ENCODE measurements at regions not wholly inside any gene's neighbourhood (a gene's known extent, or its start where the extent isn't known, plus 50 kb on each side); places are given as distances from the start of the nearest gene placed in this dataset.
"Not testable (repeated sequence)": the region's sequence is repeated elsewhere in the genome, so short reads cannot be mapped to it uniquely, and the experiment has no call there.

- Histone ChIP-seq H3K4me3 (no peak overlapping the region), H3K27me3 (no peaks in the 10 kb centered on the region), H3K36me3 (no peaks in the 10 kb centered on the region), H3K27ac (no peak overlapping the region), H3K9me3 (no peaks in the 10 kb centered on the region), H3K4me1 (no peaks in the 10 kb centered on the region)
- no peak for DNase-seq
- TF ChIP-seq POLR2A (IDR thresholded peaks at IDR 0.05): no peak
- no peak for TF ChIP-seq CTCF (IDR thresholded peaks at IDR 0.05)
These were observed 176.3 kb downstream of the C9orf152 start for GRCh38 chr9:110031511-110032173.

GRCh38 chr9:110032532-110032931 is 175.4 kb downstream of the C9orf152 start:
- not testable (repeated sequence) for DNase-seq, H3K4me3 ChIP-seq, H3K4me1 ChIP-seq, H3K27ac ChIP-seq, H3K36me3 ChIP-seq, H3K27me3 ChIP-seq, H3K9me3 ChIP-seq

GRCh38 chr9:110033869-110034268 is 174.1 kb downstream of the C9orf152 start:
- no peak for DNase-seq
- Histone ChIP-seq H3K4me1 (no peaks in the 10 kb centered on the region), H3K27me3 (no peaks in the 10 kb centered on the region), H3K4me3 (no peak overlapping the region), H3K9me3 (no peaks in the 10 kb centered on the region), H3K27ac (no peak overlapping the region), H3K36me3 (no peaks in the 10 kb centered on the region)
- TF ChIP-seq POLR2A (IDR thresholded peaks at IDR 0.05) (no peak), CTCF (IDR thresholded peaks at IDR 0.05) (no peak)

GRCh38 chr9:110036286-110036685 is 171.7 kb downstream of the C9orf152 start:
- no peaks in the 10 kb centered on the region for H3K27me3 ChIP-seq
- no peaks in the 10 kb centered on the region for H3K36me3 ChIP-seq
- no peak for DNase-seq
- no peak overlapping the region for H3K4me3 ChIP-seq
- H3K9me3 ChIP-seq: no peaks in the 10 kb centered on the region
- no peaks in the 10 kb centered on the region for H3K4me1 ChIP-seq
- no peak for TF ChIP-seq CTCF (IDR thresholded peaks at IDR 0.05)
- no peak for TF ChIP-seq POLR2A (IDR thresholded peaks at IDR 0.05)
- H3K27ac ChIP-seq: no peak overlapping the region

- no peak for DNase-seq
- H3K9me3 ChIP-seq: no peaks in the 10 kb centered on the region
- no peaks in the 10 kb centered on the region for H3K4me1 ChIP-seq
- no peak overlapping the region for H3K4me3 ChIP-seq
- TF ChIP-seq POLR2A (IDR thresholded peaks at IDR 0.05): no peak
- no peak for TF ChIP-seq CTCF (IDR thresholded peaks at IDR 0.05)
- H3K36me3 ChIP-seq: no peaks in the 10 kb centered on the region
- no peaks in the 10 kb centered on the region for H3K27me3 ChIP-seq
- no peak overlapping the region for H3K27ac ChIP-seq
These were observed 167.2 kb downstream of the C9orf152 start for GRCh38 chr9:110040788-110041187.

GRCh38 chr9:110041452-110041851 is 166.5 kb downstream of the C9orf152 start:
- no peak for DNase-seq
- no peak overlapping the region for H3K27ac ChIP-seq
- H3K9me3 ChIP-seq: no peaks in the 10 kb centered on the region
- H3K36me3 ChIP-seq: no peaks in the 10 kb centered on the region
- no peak for TF ChIP-seq CTCF (IDR thresholded peaks at IDR 0.05)
- TF ChIP-seq POLR2A (IDR thresholded peaks at IDR 0.05): no peak
- H3K4me3 ChIP-seq: no peak overlapping the region
- H3K4me1 ChIP-seq: no peaks in the 10 kb centered on the region
- no peaks in the 10 kb centered on the region for H3K27me3 ChIP-seq
